ENCODE measurements at regions not wholly inside any gene's neighbourhood (a gene's known extent, or its start where the extent isn't known, plus 50 kb on each side); places are given as distances from the start of the nearest gene placed in this dataset.
"Not testable (repeated sequence)": the region's sequence is repeated elsewhere in the genome, so short reads cannot be mapped to it uniquely, and the experiment has no call there.

DNA sequence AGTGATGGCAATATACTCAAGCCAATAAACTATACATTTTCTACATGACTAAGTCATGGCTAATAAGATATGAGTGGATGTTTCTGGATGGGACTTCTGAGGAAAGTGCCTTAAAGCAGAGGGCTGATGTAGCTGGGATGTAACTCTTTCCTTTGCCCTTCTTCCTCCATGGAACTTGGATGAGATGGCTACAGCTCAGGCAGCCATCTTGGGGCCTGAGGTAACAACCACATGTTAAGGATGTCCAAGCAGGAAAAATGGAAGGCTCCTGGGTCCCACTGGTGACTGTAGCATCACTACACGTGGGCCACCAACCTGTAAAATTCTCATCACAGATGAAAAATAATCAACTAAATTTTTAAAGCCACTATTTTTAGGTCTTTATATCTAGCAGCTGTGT is 54.4 kb upstream of the GRIP1 start:
- DNase-seq, result no peak

DNA sequence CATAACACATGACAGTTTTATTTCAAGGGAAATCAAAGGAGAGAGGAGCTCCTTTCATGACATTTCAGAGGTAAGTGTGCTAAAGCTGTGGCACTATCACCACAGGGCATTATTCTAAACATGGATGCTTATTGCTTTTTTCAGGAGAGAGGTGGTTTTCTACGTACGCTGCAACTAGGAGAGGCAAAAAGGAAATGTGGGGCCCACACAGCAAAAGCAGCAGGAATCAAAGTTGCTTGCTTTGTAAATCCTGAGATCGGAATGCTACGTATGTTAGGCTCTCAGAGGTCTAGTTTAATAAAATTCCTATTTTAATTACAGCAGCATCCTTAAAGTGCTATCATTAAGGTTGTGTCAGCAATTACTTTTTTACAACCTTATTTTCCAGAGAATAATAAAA is 55.0 kb upstream of the GRIP1 start:
- no peak for DNase-seq

DNA sequence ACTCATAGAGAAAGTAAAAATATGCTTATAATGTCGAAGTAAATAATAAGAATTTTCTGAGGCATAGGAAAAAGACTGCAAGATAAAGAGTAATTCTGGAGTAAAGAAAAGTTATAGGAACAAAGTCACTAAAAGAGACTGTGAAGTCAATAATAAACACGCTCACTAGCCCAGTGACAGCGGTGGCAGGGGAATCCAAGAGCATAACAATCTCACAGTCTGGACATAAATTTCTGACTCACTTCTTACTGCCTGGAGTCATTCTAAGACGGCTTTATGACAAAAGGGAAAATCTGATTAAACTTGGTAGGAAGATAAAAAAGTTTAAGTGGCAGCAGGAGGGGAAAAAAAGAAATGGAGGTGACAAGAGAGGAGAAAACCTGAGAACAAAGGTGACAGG is 56.4 kb upstream of the GRIP1 start:
- no peak for DNase-seq

DNA sequence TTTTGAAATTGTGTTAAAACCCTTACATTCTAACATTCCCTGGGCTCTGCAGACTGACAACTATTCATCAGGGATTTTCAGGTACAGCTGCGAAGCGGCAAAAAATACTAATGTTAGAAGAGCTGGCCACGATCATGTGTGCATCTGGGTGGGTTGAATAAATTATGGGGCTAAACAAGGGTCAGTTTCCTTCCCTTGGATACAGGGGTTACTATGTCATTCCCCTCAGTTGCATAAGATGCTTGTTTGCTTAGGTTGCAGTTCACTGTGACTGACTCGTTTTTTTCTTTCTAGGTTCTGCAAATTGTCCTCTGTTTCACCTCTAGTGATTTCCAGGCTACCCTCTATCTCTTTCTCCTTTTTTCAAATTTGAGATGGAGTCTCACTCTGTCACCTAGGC is 58.1 kb upstream of the GRIP1 start:
- no peak for DNase-seq

DNA sequence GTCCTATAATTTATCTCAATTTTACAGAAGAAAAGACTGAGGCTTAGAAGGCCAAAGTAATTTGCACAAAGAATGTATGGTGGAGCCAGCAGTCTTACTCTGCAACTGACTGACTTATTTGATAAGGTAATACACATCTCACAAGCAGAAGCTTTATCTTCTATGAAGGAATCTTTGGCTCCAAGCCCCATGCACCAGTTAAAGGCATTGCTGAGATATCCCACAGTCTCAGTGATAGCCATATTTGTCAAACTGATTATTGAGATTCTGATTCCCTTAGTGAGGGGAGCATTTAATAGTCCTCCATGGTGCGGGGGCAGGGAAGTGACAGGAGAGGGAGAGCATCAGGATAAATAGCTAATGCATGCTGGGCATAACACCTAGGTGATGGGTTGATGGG is 60.4 kb upstream of the GRIP1 start:
- no peak for DNase-seq

DNA sequence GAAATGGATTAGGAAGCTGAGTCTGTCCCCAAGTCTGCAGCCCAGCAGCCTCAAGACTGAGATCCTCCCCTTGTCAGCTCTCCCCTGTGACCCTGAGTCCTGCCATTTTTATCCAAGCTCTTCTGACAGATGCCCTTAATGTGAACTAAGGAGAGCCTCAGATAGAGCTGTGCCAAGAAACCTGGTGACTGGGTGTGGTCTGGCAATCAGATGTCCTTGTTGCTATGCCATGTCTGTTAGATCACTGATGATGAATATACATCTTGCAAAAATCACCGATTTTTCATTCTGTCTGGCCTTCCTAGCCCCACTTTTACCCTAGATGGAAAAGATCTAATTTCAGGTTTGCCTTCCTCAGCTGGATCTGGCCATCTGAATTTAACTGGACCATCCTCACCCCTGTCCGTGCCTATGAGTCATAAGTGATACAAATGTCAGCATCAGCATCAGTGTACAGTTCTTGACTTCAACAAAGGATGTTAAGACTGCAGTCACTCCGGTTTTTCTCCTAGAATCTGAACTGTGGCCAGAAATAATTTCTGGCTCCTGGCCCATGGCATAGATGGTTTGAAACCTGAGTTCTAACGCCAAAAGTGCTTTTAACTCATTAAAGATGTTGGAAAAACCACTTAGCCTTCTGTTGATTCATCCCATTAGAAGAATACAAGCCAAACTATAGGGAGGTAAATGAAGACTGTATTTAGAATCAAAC is 61.2 kb upstream of the GRIP1 start:
- no peak for DNase-seq

DNA sequence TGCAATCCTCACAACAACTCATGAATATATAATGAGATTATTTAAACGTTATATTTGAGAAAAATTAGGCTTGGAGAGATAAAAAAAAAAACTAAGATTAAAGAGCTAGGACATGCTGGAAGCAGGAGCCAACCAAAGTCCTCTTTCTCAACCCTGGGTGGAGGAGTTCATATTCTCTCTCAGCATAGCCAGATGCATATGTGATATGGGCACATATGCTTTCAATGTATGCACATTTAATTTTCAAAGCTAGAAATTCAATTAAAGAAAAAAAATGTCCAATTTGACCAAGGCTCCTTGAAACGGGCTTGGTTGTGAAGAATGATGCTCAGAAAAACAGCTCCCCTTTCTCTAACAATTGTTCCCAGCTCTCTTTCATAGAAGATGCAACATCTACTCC is 61.9 kb upstream of the GRIP1 start:
- no peak for DNase-seq

DNA sequence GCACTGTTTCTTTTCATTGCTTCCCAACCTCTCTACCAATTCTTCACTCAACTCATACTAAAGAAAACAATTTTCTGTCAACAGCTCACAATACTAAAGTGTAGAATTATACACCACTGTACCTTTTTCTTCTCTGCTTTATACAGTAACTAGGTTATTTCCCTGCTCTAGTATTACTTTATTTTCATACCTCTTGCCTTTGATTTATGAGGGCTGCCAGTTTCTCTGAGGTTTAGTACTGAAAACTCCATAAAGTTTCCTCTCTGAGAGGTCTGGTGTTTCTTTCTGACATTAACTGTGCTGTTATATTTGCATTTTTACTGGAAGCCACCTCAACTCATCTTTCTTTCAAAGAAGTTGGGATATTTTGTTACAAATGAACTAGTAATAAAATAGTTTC is 63.0 kb upstream of the GRIP1 start:
- DNase-seq, result no peak

DNA sequence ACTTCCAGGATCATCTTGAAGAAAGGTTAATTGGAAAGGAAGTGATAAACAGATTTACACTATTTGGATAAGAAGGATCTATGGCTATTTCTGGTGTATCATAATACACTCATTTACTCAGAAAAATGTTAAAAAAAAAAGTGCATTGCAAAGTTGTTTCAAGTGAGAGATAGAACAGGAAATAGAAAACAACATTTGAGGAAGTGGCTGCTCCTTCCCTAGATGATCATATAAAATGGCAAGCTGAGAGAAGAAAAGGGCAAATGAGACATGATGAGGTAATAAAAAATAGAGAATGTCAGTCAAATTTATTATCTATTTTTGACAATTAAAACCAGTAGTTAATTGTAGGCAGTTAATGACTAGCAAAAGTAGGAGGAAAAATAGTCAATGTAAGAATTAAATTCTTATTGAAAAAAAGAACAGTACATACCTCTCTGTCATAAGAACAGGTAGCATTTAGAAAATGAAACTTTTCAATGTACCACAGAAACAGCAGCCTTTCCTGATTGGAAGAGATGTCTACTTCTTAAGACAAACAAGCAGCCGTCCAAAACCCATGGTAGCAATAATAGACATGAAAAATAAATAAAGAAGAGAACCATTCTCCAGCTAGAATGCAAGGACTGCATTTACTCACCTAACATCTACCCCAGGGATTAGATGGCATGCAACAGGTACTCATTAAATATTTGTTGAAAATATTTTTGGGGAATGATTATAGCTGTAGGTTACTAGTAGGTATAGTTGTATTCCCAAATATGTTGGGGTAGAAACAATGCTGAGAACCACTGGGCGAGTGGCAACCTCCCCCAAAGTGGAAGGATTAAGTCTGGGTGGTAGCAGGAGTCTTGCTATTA is 63.9 kb upstream of the GRIP1 start:
- DNase-seq, result no peak

DNA sequence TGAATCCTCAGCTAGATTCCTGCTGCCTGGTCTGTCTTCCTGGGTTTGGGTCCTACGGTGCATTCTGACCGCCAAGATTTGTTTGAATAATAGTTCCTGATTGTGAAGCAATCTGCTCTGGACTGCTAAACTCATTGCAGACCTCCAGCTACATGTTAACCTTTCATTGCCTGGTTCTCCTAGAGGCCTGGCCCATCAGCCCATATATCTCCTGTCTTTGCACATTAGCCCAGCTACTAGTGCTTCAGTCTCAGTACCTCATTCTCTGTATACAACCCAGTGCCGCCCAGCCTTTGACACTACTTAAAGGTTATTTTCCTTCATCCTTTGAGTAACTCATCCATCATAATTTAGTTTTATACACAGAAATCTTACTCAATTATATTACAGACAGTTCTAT is 65.6 kb upstream of the GRIP1 start:
- DNase-seq, result no peak

DNA sequence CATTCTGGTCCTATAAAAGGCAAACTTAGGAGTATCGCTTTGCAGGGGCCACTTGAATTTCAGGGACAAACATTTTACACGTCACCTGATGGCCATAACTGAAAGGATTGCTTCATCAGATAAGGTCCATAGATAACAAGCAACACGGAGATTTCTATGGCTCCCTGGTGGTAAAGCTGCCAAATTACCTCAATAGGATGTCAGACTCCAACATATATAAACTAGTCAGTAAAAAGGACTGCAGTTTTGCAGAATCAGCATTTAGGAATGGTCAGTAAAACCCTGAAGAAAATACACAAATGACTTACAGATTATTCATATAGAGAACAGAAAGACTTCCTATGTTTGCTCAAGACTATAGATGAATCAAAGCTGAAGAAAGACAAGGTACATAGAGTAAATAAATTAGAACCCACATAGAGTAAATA is 66.1 kb upstream of the GRIP1 start:
- DNase-seq, result no peak

DNA sequence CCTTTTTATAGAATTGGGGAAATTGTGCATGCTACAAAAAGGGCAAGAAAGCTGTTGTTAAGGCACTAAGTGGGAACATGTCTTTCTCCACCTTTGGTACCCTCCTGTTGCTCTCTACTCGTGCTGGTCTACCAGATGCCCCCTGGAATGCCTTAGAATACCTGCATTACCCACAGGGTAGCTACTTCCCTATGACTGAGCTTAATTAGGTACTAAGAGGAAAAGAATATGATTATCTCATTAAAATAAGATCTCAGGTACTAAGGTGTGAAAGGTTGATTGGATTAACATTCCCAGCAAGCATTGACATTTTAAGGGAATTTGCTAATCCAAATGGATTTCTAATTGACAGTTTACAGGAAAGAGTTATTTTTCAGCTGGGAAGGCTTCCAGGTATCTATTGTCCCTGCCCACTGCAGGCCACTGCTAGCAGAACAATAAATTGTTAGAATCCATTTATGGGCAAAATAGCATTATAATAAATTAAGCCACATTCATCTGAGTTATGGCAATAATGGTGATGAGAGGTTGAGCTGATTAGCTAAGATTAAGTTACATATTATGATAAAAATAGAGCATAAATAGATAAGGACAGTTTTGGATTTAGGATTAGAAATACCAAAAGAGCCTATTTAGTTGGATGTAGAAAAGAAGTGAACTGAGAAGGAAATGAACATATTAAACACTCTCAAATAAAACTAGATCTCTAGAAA is 67.8 kb upstream of the GRIP1 start:
- DNase-seq, result no peak

DNA sequence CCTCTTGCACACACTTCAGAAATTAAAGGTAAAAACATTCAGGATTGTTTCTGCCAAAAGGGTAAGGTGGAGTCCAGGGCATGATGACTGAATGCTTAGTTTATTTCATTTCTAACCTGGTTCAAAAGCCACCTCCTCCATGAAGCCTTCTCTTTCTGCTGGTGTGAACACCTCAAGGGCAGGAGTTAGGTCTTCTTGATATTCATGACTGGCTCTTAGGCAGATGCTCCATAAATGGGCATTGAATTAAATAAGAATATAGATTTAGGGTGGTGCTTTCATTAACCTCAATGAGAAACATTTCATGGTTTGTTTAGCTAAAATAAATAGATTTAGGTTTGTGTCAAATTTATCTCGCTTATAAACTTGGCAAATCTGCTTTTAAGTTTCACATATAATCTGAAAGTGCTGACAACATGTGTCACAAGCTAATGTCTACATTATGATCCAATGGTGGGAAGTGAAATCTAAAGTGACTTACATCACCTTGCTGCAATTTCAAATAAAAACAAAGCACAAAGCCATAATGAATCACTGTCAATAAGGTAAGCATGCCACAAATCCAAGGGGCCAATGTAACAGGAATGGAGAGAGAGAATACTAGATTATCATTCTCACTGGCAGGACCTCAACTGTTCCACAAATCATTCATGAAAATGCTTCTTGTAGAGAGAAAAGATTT is 72.7 kb upstream of the GRIP1 start:
- DNase-seq, result no peak

DNA sequence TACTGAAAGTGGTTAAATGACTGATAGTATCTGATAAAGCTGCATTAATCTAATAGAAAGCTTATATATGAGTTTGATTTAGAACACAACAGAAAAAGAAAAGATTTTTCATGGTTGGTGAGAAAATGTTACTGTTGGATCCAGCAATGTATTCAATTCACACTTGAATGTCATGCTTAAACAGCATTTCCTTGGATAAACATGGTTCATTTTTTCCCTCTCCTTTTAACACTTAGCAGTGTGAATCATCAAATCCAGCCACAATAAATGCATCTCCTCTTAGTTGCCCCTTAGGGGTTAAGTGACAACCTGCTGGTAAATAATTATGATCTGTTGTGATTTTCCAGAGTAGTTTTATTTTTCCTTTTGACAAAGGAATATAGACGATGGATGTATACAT is 74.9 kb upstream of the GRIP1 start:
- no peak for DNase-seq

DNA sequence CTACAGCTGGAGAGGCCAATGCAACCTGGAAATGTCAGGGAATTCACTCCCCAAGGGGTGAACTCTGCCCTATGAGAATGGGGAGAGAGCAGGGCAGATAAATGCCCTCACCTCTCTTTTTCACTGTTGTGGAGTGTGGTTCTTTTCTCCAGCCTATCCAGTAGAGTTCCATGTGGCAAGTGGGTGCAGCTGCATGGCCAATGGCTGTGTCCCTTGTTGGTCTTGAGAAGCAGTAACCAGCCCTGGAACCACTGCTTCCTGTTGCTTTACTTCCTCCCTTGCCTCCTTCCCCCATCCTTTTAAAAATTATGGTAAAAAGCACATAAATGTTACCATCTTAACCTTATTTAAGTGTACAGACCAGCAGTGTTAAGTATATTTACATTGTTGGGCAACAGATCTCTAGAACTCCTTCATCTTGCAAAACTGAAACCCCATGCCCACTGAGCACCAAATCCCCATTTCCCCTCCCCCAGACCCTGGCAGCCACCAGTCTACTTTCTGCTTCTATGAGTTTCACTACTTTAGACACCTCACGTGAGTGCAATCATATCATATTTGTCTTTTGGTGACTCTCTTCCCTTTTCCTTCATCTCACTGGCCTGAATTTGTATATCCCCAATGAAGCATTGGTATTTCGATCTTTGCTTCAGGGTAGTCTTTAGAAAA is 77.0 kb upstream of the GRIP1 start:
- DNase-seq, result no peak

DNA sequence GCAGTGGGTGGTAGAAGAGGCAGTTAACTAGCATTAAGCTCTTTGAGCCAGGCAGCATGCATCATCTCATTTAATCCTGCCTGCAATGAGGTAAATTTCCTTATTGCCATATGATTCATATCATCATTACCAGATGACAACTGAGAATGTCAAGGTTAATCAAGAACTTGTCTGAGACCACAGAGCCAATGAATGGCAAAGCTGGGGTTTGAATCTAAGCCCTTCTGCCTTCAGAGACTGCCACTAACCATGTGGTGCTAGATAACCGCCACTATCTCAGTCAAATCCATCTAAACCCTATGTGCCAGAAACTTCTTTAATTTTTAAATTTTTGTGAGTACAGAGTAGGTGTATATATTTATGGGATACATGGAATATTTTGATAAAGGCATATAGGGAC is 77.8 kb upstream of the GRIP1 start:
- no peak for DNase-seq

DNA sequence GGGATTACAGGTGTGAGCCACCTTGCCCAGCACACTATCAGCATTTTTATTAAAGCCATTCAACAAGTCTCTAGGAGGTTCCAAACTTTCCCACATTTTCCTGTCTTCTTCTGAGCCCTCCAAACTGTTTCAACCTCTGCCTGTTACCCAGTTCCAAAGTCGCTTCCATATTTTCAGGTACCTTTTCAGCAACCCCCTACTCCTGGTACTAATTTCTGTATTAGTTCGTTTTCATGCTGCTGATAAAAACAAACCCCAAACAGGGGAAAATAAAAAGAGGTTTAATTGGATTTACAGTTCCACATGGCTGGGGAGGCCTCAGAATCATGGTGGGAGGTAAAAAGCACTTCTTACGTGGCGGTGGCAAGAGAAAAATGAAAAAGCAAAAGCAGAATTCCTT is 81.2 kb upstream of the GRIP1 start:
- DNase-seq, result not testable (repeated sequence)

DNA sequence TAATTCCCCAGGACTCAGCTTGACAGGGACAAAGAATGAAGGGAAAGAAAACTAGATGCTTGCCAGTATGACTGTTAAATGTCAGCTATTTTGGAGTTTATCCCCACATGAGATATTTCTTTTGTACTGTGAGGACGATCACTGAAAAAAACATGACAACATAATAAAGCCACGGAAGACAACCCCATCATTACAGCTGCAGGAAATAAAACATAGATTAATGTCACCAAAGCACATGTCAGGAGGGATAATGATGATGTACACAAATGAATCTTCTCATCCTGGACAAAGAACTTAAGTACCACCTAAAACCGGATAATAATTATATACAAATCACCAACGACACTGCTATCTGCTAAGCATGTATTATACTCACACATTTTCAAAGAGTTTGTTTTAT is 84.6 kb upstream of the GRIP1 start:
- DNase-seq, result no peak

DNA sequence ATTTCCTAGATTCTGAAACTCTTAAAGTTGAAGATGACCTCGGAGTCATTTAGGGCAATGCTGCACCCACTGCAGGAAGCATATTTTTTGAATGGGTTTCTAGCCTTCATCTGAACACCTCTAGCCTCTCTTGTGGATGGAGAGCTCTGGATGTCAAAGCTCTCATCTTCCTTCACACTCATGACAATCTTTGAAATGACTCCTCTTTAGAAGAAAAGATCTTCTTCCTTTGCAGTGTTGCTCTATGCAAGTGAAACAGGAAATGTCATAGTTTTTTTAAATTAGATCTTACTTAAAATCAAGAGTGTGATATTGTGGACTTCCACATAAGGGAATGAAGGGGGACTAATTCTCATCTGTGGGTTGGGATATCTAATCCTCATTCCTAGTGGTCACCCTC is 86.3 kb upstream of the GRIP1 start:
- DNase-seq, result no peak

DNA sequence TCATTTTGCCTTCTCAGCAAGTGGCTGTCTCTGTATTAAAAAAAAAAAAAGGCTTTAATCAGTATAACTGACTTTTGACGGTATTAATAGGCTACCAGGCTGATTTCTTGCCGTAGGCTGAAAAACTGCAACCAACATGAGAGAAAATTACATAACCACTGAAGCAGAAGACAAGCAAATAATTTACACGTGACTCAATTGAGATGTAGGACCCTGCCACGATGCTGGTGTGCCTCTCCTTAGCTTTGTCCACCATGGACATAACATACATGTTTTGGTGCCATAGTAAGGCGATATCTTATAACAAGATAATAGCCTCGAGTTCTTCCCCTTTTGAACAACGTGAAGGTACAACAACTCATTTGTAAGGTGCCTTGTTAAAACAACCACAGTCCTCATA is 88.7 kb upstream of the GRIP1 start:
- no peak for DNase-seq

DNA sequence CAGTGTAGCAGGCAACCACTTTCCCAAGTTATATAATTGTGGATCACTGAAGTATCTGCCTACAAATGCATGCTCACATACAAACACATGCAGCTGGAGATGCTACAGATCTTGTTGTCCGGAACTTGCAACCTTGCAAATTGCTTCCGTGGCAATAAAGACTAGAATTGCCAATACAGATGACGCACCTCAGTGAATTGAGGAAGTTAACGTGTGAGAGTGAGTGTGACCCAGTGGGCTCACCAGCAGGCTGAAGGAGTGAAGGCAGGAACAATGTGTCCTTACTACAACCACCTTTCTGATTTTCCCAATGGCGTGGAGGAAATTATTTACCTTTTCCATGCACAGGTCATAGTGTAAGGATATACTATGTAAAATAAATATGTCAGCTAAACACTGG is 89.4 kb upstream of the GRIP1 start:
- DNase-seq, result no peak

DNA sequence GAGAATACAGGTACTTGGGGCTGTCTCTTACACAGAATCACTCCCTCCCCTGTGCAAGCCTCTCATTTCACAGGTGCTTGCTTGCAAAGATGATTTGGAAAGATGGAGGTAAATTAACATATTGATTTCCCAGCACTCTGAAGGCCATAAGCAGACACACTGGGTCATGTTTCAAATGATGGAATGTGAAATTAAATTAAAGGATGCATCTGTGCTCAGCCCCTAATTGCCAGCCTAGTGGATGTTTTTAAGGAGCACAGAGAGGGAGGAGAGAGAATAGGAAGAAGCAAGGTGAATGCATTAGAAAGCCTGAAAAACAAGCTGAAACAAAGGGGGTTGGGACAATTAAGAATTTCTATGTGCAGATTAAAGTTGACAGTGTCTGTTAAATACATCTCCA is 96.1 kb upstream of the GRIP1 start:
- DNase-seq, result no peak

DNA sequence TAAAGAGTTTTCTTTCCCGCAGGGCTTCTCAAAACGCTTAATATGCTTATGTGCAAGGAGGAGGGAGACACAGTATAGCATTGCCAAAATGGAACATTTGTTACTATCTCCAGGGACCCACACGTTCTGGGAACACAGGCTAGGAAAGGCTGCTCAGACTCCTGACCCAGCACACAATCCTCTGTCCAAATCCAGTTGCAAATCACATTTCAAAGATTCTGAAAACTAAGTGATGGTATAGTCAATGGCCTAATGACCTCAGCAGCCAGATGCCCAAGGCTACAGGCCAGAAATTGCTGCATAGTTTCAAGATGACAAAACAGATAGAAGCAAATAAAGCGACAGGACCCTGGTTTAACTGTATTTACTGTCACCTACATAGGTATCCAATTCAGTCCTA is 97.0 kb upstream of the GRIP1 start:
- DNase-seq, result no peak
